Medulla oblongata (tissue), 1 donor: ENCODE measurements at regions not wholly inside any gene's neighbourhood (a gene's known extent, or its start where the extent isn't known, plus 50 kb on each side); places are given as distances from the start of the nearest gene placed in this dataset.

ENCODE experiments used
- DNase-seq: peaks from one replicate; pipeline ENCODE4 v3.0.0-alpha.2; 2015; ENCODE audit errors: extremely low spot score

- no peak for DNase-seq
Measured at GRCh38 chr18:30350263-30350662, 692.3 kb downstream of the DSC3 start.

GRCh38 chr18:30343090-30343489 lies 699.5 kb downstream of the DSC3 start:
- DNase-seq = no peak

- DNase-seq = no peak
Measured at GRCh38 chr18:30342675-30343074, 699.9 kb downstream of the DSC3 start.

DNA sequence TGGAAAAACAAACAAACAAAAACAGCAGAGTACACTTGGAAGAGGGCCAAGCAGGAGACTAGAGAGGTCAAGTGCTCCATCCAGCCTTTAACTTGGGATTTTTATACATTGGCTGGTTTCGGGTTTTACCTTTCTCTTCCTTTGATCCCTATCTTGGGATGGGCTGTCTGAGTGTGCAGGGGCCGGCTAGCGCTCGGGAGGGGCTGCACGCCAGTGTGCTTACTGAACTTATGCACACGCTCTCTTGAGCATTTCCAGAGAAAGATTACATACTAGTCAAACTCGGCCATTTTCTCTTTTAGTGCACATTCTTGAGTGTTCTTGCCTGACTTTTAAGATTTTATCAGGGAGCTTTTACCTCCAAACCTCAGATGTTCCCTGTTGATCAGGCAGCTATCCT lies 707.8 kb downstream of the DSC3 start:
- no peak for DNase-seq

DNA sequence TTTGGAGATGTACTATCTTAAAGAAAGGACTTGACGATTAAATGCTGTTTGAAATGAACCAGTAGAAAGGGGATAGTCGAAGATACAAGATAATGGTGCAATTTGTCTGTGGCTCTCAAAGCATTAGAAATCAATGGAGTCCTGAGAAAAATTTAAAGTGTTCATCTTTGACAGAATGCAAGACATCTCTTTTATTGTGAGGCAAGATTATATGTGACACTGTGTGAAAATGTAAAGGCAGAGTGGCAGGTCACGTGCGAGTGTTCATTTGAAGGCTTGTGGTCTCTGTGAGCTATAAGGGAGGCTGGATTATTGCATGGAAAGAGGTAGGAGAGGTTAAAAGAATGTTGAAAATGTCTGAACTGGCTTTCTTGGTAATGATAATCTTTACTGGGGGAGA lies 709.2 kb downstream of the DSC3 start:
- no peak for DNase-seq

- no peak for DNase-seq
Measured at GRCh38 chr18:30328839-30329238, 713.7 kb downstream of the DSC3 start.

GRCh38 chr18:30302181-30302580 lies 740.4 kb downstream of the DSC3 start:
- DNase-seq = no peak

- no peak for DNase-seq
Measured at GRCh38 chr18:30298769-30299168, 743.8 kb downstream of the DSC3 start.

GRCh38 chr18:30288662-30289414 lies 753.7 kb downstream of the DSC3 start:
- DNase-seq = no peak

DNA sequence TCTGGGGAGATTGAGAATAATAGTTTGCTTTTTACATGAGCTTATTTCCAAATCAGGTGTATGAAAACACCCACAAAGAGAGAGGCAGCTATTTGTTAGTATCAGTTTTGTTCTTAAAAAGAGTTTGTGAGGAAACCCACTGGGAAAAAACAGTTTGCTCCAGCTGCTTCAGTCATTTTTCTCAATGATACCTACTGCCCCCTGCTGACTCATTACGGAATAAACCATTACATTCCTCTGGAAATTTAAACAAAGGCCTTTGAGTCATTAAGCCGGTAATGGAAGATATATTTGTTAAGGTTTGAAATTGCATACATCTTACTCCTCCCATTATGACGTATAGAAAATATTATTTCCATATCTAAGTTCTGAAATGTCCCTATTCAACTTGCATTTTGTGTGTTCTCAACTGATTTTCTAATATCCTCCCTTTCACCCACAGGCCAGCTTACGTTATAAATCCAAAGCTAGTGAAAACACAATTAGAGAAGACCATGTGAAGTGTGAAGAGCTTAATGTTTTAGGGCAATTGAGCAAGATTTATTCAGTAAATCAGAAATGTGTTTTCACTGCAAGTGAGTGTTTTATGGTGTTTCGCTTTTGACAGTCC lies 761.6 kb downstream of the DSC3 start:
- peak; percentile 84 for DNase-seq

DNA sequence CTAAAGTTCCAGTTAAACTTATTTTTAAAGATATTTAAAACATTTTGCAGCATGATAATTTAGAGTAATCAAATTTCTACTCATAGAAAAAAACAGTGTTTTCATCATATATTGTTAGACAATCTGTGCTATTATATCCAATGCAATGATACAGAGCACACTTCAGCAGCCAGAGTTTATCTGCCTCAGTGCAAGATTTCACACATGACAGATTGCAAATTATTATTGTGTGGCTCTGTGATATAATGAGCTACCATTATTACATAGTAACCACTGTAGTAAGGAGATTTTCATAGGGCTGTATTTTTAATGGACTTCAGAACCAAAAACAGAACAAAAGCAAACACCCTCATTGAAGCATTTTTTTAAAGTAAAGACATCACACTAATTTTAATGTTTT lies 762.4 kb downstream of the DSC3 start:
- DNase-seq = no peak

DNA sequence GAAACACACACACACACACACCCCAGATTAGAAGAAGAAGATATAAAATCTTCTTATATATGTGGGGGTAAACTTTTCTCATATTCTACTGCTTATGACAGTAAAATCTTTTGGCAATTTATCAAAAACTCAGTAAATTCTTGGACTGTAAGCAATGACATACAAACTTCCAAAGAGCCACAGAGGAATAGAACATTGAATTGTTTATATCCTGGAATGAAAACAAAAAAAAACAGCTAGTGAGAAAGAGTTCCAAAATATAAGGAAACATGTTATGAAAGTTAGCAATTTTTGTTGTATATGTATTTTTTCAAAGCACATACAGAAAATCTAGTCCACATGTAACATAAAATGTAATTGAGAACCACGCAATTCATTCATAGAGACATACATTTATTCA lies 764.9 kb downstream of the DSC3 start:
- no peak for DNase-seq

DNA sequence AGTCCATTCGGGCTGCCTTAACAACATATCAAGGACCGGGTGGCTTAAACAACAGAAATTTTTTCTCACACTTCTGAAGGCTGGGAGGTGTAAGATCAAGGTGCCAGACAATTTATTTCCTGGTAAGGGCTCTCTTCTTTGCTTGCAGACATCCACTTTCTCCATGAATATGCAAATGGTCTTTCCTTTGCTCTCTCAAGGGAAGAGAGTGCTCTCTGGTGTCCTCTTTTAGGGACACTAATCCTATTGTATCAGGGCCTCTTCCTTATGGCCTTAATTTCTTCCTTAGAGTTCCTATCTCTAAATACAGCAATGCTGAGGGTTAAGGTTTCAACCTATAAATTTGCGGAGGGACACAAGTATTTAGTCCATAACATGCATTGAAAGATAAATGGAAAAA lies 770.8 kb downstream of the DSC3 start:
- no peak for DNase-seq

DNA sequence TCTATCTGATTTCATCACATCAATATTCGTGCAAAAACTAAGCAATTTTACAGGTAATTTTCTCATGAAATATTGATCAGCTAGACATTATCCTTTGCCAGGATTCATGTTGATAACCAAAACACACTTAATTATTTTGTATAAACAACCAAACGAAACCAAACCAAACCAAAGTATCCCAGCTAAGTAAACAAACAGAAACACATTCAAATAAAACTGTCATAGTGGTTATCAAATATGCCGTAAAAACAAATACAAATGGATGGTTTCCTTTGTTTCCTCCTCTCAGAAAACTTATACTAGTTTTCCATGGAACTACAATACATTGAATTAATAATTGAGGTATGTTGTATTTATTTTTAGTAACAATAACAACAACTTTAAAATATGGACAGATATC lies 777.4 kb downstream of the DSC3 start:
- no peak for DNase-seq

- no peak for DNase-seq
Measured at GRCh38 chr18:30254331-30254730, 788.2 kb downstream of the DSC3 start.

DNA sequence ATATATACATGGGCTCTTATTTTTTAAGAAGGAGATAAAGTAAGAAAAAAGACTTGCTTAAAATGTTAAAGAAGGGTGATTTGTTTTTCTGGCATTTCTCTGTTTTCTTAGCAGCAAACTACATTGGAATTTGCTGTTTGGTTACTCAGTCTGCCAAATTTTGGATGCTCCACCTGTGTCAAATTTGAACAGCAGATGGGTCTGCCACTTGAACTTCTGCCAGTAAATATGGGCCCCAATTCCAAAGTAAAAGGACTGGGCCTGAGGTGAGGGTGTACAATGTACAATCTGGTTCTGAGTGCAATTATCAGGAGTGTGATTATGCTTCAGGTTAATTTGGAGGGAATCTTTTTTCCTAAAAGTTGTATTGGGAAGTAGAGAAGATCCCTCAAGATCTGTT lies 794.5 kb downstream of the DSC3 start:
- no peak for DNase-seq

GRCh38 chr18:30245766-30246455 lies 796.6 kb downstream of the DSC3 start:
- DNase-seq = no peak

- no peak for DNase-seq
Measured at GRCh38 chr18:30234755-30235154, 807.8 kb downstream of the DSC3 start.

DNA sequence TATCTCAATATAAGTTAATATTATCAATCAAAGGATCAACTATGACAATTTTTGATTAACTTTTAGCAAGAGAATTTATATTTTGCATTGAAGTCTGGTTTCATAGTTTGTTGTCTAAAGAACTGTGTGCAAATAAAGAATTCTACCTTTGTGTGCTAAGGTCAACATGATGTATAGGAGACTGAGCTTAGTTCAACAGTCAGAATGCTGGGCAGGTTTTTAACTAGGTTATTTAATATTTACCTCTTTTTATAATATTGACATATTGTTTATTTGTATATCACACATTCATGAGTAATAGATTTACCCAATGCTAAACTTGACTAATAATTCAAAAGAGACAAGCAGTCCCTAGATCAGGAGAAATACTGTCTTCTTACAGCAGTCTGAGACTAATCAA lies 831.4 kb downstream of the DSC3 start:
- DNase-seq = no peak

GRCh38 chr18:30208546-30208945 lies 834.0 kb downstream of the DSC3 start:
- DNase-seq = no peak

GRCh38 chr18:30192216-30192615 lies 850.3 kb downstream of the DSC3 start:
- no peak for DNase-seq

GRCh38 chr18:30186245-30186644 lies 856.3 kb downstream of the DSC3 start:
- no peak for DNase-seq

GRCh38 chr18:30177056-30177455 lies 865.5 kb downstream of the DSC3 start:
- no peak for DNase-seq
